Thymus (tissue), 11 donors: ENCODE measurements at regions not wholly inside any gene's neighbourhood (a gene's known extent, or its start where the extent isn't known, plus 50 kb on each side); places are given as distances from the start of the nearest gene placed in this dataset.

Experiments
- DNase-seq, 9 donors: peaks; one replicate each; pipeline ENCODE4 v3.0.0-alpha.2; 2013; ENCODE audit warnings: low spot score in 9 of 9, low read depth in 6 of 9, missing footprints in 1 of 9
- H3K27ac ChIP-seq, 2 donors: one replicate each; pipeline ENCODE4 v1.5.1; 2013; ENCODE audit warnings: control low read depth in 1 of 2, low read depth in 1 of 2, low read length in 1 of 2, mild to moderate bottlenecking in 1 of 2, moderate library complexity in 1 of 2
- H3K27me3 ChIP-seq, 2 donors: one replicate each; pipeline ENCODE4 v1.5.1; 2013; ENCODE audit warnings: low read length in 1 of 2; ENCODE audit not compliant: control insufficient read depth in 2 of 2, insufficient read depth in 1 of 2
- H3K36me3 ChIP-seq, 2 donors: one replicate each; pipeline ENCODE4 v1.5.1; 2013; ENCODE audit warnings: low read length in 1 of 2, mild to moderate bottlenecking in 1 of 2, moderate library complexity in 1 of 2; ENCODE audit not compliant: control insufficient read depth in 2 of 2, insufficient read depth in 2 of 2
- H3K4me1 ChIP-seq, 2 donors: one replicate each; pipeline ENCODE4 v1.5.1; 2013; ENCODE audit warnings: low read length in 2 of 2; ENCODE audit not compliant: control insufficient read depth in 2 of 2, insufficient read depth in 2 of 2
- H3K4me3 ChIP-seq, 2 donors: one replicate each; pipeline ENCODE4 v1.5.1; 2013; ENCODE audit warnings: low read length in 2 of 2, control low read depth in 1 of 2, mild to moderate bottlenecking in 1 of 2
- H3K9me3 ChIP-seq, 2 donors: one replicate each; pipeline ENCODE4 v1.5.1; 2013; ENCODE audit warnings: low read length in 1 of 2, mild to moderate bottlenecking in 1 of 2; ENCODE audit not compliant: control insufficient read depth in 2 of 2, insufficient read depth in 1 of 2
- WGBS: extraction: QIAGEN DNeasy Blood & Tissue Kit; methylation state at CpG from one replicate; pipeline ENCODE4 v1.1.7; 2013; 5-methylcytosine and 5-hydroxymethylcytosine counted together
- donor health status: healthy.

DNA sequence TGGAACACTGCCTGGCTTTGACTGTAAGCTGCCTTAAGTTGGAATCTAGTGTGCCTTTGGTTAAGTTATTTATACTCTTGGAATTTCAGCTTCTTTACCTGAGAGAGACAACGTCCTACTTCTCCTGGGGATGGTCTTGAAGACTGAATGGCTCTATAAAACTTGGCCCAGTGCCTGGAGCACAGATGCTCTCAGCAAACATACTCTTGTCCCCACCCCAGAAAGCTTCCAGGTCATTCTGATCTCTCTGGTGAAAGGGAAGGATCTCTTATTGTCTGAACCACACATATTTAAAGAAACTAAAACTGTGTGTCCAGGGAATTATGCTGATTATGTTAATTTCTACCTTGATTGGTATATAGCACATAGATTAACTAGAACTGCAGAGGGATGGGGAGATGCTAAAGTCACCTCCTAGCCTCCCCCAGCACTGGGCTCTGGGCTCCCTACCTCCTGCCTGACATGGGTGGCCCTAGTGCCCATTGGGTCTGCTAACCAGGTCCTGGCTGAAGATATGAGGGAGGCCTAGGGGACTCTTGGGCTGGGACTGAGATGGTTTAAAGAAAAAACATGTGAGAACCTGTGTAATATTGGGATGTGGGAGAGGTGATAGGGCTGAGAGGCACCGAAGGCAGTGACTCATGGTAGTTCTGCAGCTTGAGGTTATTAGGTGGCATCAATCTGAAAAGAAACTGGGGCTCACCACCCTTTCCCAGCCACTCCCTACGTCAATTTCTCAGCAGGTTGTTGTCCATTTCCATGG, 171.0 kb downstream of the RPLP1 start:
- Histone ChIP-seq H3K4me3 (no peak overlapping the region), H3K9me3 (no peaks in the 10 kb centered on the region), H3K36me3 (no peaks in the 10 kb centered on the region), H3K27me3 (no peaks in the 10 kb centered on the region), H3K4me1 (no peaks in the 10 kb centered on the region), H3K27ac (no peak overlapping the region)
- DNase-seq: no peak
- 92% methylated on average over 3 of the region's 3 CpGs for WGBS

DNA sequence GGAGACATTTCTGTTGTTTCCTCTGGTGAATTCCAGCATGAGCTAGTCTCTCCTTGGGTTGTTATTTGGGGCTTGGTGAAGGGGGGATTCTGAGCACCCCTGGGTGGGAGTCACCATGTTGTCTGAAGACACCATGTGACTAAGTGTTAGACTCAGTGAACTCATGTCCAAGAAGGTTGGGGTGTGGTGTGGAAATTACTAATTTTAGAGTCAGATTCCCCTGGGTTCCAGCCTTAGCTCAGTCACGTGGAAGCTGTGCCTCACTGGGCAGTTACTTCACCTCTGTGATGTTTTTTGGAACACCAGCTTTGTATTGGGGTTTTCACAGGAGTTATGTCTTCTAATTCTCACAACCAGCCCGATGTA, 171.5 kb downstream of the RPLP1 start:
- no peaks in the 10 kb centered on the region for H3K27me3 ChIP-seq
- H3K27ac ChIP-seq: no peak overlapping the region
- WGBS: 69% methylated on average over 2 of the region's 2 CpGs
- no peaks in the 10 kb centered on the region for H3K9me3 ChIP-seq
- H3K36me3 ChIP-seq: no peaks in the 10 kb centered on the region
- no peaks in the 10 kb centered on the region for H3K4me1 ChIP-seq
- no peak overlapping the region for H3K4me3 ChIP-seq
- no peak for DNase-seq

DNA sequence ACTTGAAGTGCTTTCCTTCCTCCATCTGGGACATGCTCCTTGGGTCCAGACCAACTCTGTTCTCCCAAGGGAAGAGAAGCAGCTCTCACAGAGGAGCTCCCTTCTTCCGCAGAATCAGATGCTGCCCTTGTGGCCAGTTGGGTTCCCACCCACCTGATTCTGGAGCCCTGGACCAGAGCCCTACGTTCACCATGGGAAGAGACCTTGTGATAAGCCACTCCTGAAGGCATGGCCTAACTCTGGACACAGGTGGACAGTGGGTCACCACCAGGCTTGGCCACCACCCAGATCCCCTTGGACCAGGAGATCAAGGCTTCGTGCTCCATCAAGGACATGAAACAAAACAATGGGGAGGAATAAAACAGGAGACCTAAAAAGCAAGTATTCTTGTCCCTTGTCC, 172.2 kb downstream of the RPLP1 start:
- H3K27me3 ChIP-seq: no peaks in the 10 kb centered on the region
- no peak for DNase-seq
- H3K4me3 ChIP-seq: no peak overlapping the region
- WGBS: 95% methylated on average over 3 of the region's 3 CpGs
- H3K4me1 ChIP-seq: no peaks in the 10 kb centered on the region
- H3K36me3 ChIP-seq: no peaks in the 10 kb centered on the region
- no peaks in the 10 kb centered on the region for H3K9me3 ChIP-seq
- no peak overlapping the region for H3K27ac ChIP-seq

DNA sequence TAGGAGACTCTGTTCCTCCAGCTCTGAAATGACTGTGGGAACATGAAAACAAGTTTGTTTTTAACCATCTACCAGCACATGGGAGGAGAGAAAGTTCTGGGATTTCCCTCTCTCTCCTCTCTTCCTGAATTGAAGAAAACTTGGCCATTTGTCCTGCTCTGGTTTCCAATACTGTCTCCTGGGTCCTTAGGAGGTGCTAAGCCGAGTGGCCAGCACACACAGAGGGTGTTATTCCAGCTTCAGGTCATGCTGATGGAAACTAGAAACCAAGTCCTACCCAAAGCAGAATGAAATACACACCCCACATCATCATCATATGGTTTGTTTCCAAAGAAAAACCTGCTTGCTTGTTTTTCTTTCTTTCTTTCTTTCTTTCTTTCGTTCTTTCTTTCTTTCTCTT, 172.7 kb downstream of the RPLP1 start:
- peaks cover 0 to 2% of the 10 kb centered on the region in 2 donors for H3K4me1 ChIP-seq
- H3K4me3 ChIP-seq: no peak overlapping the region
- H3K27me3 ChIP-seq: no peaks in the 10 kb centered on the region
- H3K36me3 ChIP-seq: no peaks in the 10 kb centered on the region
- DNase-seq: no peak
- WGBS: 45% methylated on average over 2 of the region's 2 CpGs
- H3K27ac ChIP-seq: no peak overlapping the region
- H3K9me3 ChIP-seq: no peaks in the 10 kb centered on the region

DNA sequence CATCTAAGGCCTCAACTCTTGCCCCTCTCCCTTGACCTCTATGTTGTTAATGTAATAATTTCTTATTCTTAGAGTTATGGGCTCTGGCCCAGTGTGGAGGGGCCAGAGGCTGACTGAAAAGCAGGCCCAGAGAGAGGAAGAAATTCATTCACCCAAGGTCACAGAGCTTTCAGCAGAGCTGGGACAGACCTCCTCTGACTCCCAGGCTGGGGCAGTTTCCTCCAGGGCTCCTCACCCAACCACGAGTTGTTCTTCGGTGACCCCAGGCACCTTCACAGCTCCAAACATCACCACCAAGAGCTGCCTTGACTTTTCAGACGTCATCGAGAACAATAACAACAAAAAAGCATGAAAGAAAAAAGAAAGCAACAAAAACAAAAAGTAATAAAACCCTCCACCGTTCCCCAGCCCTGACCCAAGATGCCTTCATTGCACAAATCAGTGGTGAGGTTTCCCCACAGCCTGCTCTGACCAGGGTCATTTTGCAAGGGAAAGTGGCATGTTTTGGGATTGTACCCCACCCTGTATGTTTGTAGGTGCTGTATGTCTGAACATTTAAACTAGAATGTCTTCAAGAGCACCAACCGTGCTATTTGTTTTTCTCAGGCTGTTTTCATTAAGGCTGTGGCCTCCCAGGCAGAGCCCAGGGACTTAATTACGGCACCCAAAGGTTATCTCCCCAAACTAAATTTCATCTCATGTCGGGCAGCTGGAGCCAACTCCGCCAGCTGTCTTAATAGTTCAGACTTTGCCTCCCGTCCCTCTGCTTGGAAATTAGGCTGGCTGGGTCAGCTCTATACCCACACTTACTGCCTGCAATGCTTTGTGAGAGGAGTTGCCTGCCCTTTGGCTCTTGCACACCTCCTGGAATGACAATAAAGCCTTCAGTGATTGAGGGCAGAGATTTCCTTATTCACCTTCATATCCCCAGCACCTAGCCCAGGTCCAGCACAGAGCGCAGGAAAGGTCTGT, 173.8 kb downstream of the RPLP1 start:
- Histone ChIP-seq H3K36me3 (no peaks in the 10 kb centered on the region), H3K27me3 (no peaks in the 10 kb centered on the region), H3K4me1 (peaks cover 0 to 2% of the 10 kb centered on the region in 2 donors), H3K4me3 (no peak overlapping the region), H3K9me3 (no peaks in the 10 kb centered on the region), H3K27ac (no peak overlapping the region)
- WGBS: 92% methylated on average over 11 of the region's 11 CpGs
- no peak for DNase-seq

DNA sequence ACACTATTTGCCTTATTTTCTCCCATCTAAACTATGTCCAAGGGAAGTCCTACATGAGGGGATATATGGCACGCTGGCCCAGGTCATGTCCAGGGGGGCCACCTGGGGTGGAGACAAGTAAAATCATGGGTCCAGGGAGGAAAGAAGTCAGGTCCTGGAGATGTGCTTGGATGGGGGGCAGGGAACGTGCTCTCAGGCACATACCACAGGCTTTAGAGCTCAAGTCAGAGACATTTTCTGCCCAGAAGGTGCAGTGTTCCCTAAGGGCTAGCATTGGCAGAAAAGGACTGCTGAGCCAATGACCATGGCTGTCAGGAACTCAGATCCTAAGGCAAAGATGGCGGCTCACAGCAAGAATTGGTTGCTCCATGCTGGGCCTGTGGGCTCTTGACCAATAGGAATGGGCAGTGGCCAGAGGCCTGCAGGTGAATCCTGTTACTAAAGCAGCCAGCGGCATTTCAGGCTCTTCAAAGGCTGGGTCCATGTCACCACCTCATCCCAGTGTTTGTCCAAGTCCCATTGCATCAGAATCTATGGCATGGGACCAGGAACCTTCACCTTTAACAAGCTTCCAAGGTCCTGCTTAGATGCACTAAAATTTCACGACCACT, 175.0 kb downstream of the RPLP1 start:
- Histone ChIP-seq H3K36me3 (no peaks in the 10 kb centered on the region), H3K4me1 (peaks cover 0 to 2% of the 10 kb centered on the region in 2 donors), H3K4me3 (no peak overlapping the region), H3K27me3 (no peaks in the 10 kb centered on the region), H3K9me3 (no peaks in the 10 kb centered on the region), H3K27ac (no peak overlapping the region)
- WGBS: 94% methylated on average over 5 of the region's 5 CpGs
- DNase-seq: no peak

DNA sequence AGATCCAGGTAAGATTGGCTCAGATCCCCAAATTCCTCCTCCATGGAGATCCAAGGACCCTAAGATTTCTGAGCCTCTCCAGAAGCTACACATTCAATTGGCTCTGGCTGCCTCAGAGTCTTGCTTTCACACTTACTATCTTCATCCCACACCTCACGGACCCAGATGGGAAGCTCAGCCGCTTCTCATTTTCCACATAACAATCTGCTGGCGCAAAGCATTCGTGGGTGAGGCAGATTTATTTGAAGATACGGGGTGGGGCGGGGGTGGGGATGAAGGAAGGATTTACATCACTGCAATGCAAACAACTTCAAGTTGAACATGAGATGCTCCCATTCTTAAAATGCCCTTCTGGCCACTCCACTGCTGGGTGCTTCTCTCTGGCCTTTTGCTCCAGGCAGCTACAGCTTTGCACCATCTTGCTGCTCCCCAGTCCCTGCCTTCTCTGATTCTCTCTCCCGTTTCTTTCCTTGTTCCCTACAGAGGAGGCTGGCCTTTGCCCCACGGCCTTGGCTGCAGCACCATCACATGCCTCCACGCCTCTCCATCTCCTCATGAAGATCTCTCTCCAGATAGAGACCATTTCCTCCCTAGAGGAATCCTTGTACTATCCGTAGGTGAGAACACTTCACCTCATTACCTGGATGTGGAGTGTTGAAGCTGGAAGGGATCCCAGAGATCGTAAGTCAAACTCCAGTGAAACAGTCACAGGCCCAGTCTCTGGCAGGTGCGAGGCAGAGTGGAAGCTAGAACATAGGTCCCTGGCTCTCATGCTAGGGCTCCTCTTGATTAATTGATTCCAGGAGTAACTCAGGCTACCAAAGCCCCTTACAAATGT, 175.9 kb downstream of the RPLP1 start:
- Histone ChIP-seq H3K27me3 (no peaks in the 10 kb centered on the region), H3K9me3 (no peaks in the 10 kb centered on the region), H3K36me3 (no peaks in the 10 kb centered on the region), H3K4me1 (peaks cover 0 to 2% of the 10 kb centered on the region in 2 donors), H3K4me3 (no peak overlapping the region), H3K27ac (no peak overlapping the region)
- 96% methylated on average over 12 of the region's 12 CpGs for WGBS
- DNase-seq: no peak

DNA sequence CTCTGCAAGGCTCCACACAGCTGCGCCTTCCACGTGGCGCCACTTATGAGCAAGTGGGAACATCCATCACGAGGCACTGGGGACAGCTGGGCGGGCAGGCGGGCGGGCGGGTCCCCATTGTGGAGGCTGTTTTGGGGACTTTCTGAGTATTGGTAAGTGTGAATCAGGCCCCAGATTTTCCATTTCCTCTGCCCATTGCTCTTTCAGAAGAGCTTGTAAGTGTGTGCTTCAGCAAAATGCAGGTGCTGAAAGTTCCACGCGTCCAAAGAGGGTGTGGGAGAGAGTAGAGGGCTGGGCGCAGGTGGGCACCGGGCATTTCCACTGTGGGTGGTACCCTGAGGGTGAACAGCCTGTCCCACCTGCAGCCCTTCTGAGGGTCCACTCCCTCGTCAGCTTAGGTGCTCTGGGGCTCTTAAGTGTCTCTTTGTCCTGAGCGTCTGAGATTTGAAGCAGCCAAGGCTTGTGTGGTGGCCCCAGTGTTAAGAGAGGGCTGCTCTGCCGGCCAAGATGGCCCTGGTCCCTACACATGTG, 177.1 kb downstream of the RPLP1 start:
- H3K4me3 ChIP-seq: no peak overlapping the region
- WGBS: 96% methylated on average over 15 of the region's 15 CpGs
- no peaks in the 10 kb centered on the region for H3K36me3 ChIP-seq
- peaks cover 0 to 2% of the 10 kb centered on the region in 2 donors for H3K4me1 ChIP-seq
- no peaks in the 10 kb centered on the region for H3K9me3 ChIP-seq
- H3K27me3 ChIP-seq: no peaks in the 10 kb centered on the region
- no peak for DNase-seq
- no peak overlapping the region for H3K27ac ChIP-seq
